HCT116 (cell line): ENCODE measurements at regions not wholly inside any gene's neighbourhood (a gene's known extent, or its start where the extent isn't known, plus 50 kb on each side); places are given as distances from the start of the nearest gene placed in this dataset.

Source experiments
- ATAC-seq: fragments of 200-7000 bp; cut with Tn5 transposase; 2 replicates; pipeline ENCODE4 v1.9.1; 2020; ENCODE audit warnings: mild to moderate bottlenecking, moderate library complexity
- BruUV-seq: library from RNA; stranded (reverse); fragments of 400-500 nt; replicated peaks from 2 replicates; lab custom pipeline; 2021; lab: Mats Ljungman, UMichigan
- CTCF ChIA-PET: fragments of 300-600 bp; sonication (Branson Sonifier 250); formaldehyde crosslinking; loops from one replicate; lab custom pipeline; 2021; ENCODE audit warnings: antibody characterized with exemption; lab: Charles Lee
- POLR2A ChIA-PET: fragments of 300-600, 350-600 bp; sonication (Branson Sonifier 250); formaldehyde crosslinking; loops from one replicate; lab custom pipeline; 2021; ENCODE audit warnings: antibody characterized with exemption; lab: Charles Lee
- RAD21 ChIA-PET, 2 experiments: fragments of 300-600 bp; sonication (Branson Sonifier 250); formaldehyde crosslinking; loops; one replicate each; lab custom pipeline; 2023; ENCODE audit warnings: low total read pairs in 2 of 2; ENCODE audit not compliant: uncharacterized antibody in 2 of 2, unreplicated experiment in 2 of 2, low non-redundant PET in 1 of 2; lab: Charles Lee
- DNase-seq: peaks from one replicate; pipeline ENCODE4 v3.0.0-alpha.2; 2010; ENCODE audit warnings: low read depth, low spot score
- H2AFZ ChIP-seq: fragments of 200-600 bp; shearing (Covaris generic), sonication (generic); 2 replicates; pipeline ENCODE4 v1.6.1; 2017; ENCODE audit warnings: low read depth, mixed run types, mixed read lengths, antibody characterized with exemption, low read length; ENCODE audit not compliant: poor library complexity, severe bottlenecking
- H3K27ac ChIP-seq: 2 replicates; pipeline ENCODE4 v1.5.1; 2012; ENCODE audit warnings: low read depth, low read length
- H3K27me3 ChIP-seq: fragments of 200-600 bp; sonication (generic); 2 replicates; pipeline ENCODE4 v1.6.1; 2016; ENCODE audit warnings: mixed run types, low read length, mixed read lengths; ENCODE audit not compliant: insufficient read depth
- H3K36me3 ChIP-seq, 2 experiments: fragments of 200-500 bp in 1 of 2; fragments of 200-600 bp in 1 of 2; sonication (Bioruptor generic) in 1 of 2; sonication (generic) in 1 of 2; 2 replicates each; pipeline versions ENCODE4 v1.5.1 to v1.6.1; 2014 to 2016; ENCODE audit warnings: low read length in 2 of 2, inconsistent platforms in 1 of 2, mixed read lengths in 1 of 2, mixed run types in 1 of 2; ENCODE audit not compliant: insufficient read depth in 2 of 2, control insufficient read depth in 1 of 2
- H3K4me1 ChIP-seq, 2 experiments: fragments of 200-600 bp in 1 of 2; sonication (generic) in 1 of 2; 2 replicates each; pipeline versions ENCODE4 v1.5.1 to v1.6.1; 2012 to 2017; ENCODE audit warnings: low read length in 2 of 2, inconsistent platforms in 1 of 2, mild to moderate bottlenecking in 1 of 2, mixed read lengths in 1 of 2, mixed run types in 1 of 2, moderate library complexity in 1 of 2; ENCODE audit not compliant: insufficient read depth in 2 of 2, control insufficient read depth in 1 of 2
- H3K4me2 ChIP-seq: fragments of 200-600 bp; sonication (generic); 2 replicates; pipeline ENCODE4 v1.6.1; 2017; ENCODE audit warnings: mixed run types, low read length, mixed read lengths
- H3K4me3 ChIP-seq, 2 experiments: fragments of 200-600 bp in 1 of 2; sonication (generic) in 1 of 2; replicated peaks in 1 of 2; 2 replicates each; pipeline ENCODE4 v1.5.1; 2011 to 2016; ENCODE audit warnings: low read length in 2 of 2, control low read depth in 1 of 2, low read depth in 1 of 2, mild to moderate bottlenecking in 1 of 2, mixed read lengths in 1 of 2, mixed run types in 1 of 2
- H3K79me2 ChIP-seq: fragments of 200-600 bp; sonication (generic); 2 replicates; pipeline ENCODE4 v1.6.1; 2017; ENCODE audit warnings: mild to moderate bottlenecking, mixed run types, low read length, moderate library complexity, mixed read lengths; ENCODE audit not compliant: insufficient read depth
- H3K9ac ChIP-seq: fragments of 200-600 bp; sonication (generic); 2 replicates; pipeline ENCODE4 v1.6.1; 2016; ENCODE audit warnings: low read length, mixed read lengths
- H3K9me2 ChIP-seq: fragments of 200-600 bp; sonication (generic), shearing (Covaris generic); 2 replicates; pipeline ENCODE4 v1.6.1; 2017; ENCODE audit warnings: mixed run types, mild to moderate bottlenecking, moderate library complexity; ENCODE audit not compliant: insufficient read depth
- H3K9me3 ChIP-seq, 2 experiments: fragments of 200-500 bp in 1 of 2; fragments of 200-600 bp in 1 of 2; sonication (Bioruptor generic) in 1 of 2; sonication (generic) in 1 of 2; 2 replicates each; pipeline ENCODE4 v1.6.1; 2014 to 2017; ENCODE audit warnings: low read length in 2 of 2, mixed read lengths in 2 of 2, inconsistent platforms in 1 of 2, low read depth in 1 of 2, mild to moderate bottlenecking in 1 of 2, mixed run types in 1 of 2, moderate library complexity in 1 of 2; ENCODE audit not compliant: control insufficient read depth in 1 of 2, insufficient read depth in 1 of 2
- H4K20me1 ChIP-seq: fragments of 200-600 bp; sonication (generic), shearing (Covaris generic); 2 replicates; pipeline ENCODE4 v1.6.1; 2017; ENCODE audit warnings: mixed run types, mild to moderate bottlenecking, moderate library complexity; ENCODE audit not compliant: insufficient read depth
- EZH2 ChIP-seq: fragments of 200-600 bp; sonication (generic); IDR thresholded peaks from 2 replicates; pipeline ENCODE4 v1.6.1; 2017; ENCODE audit warnings: antibody characterized with exemption, mixed run types
- EZH2phosphoT487 ChIP-seq: fragments of 200-600 bp; IDR thresholded peaks from 2 replicates; pipeline ENCODE4 v1.6.1; 2018; ENCODE audit warnings: antibody characterized with exemption, borderline replicate concordance
- FOSL1 ChIP-seq: IDR thresholded peaks from 2 replicates; pipeline ENCODE4 v1.6.1; 2012; ENCODE audit warnings: low read depth
- POLR2A ChIP-seq: IDR thresholded peaks from 2 replicates; pipeline ENCODE4 v1.7.0; 2011; ENCODE audit warnings: borderline replicate concordance; ENCODE audit not compliant: insufficient read depth, insufficient read length; ENCODE audit errors: extremely low read depth
- POLR2AphosphoS5 ChIP-seq: IDR thresholded peaks from 2 replicates; pipeline ENCODE4 v1.6.1; 2011; ENCODE audit warnings: mild to moderate bottlenecking, low read depth, low read length, moderate library complexity
- SP1 ChIP-seq: IDR thresholded peaks from 2 replicates; pipeline ENCODE4 v1.6.1; 2012; ENCODE audit warnings: low read depth
- SRF ChIP-seq: IDR thresholded peaks from 2 replicates; pipeline ENCODE4 v1.6.1; 2012; ENCODE audit warnings: low read depth
- TCF7L2 ChIP-seq: IDR thresholded peaks from 2 replicates; pipeline ENCODE4 v1.7.0; 2011; ENCODE audit warnings: borderline replicate concordance, inconsistent platforms; ENCODE audit not compliant: insufficient read depth, insufficient read length; ENCODE audit errors: extremely low read depth
- YY1 ChIP-seq: IDR thresholded peaks from 2 replicates; pipeline ENCODE4 v1.6.1; 2011; ENCODE audit warnings: low read length, low read depth, moderate library complexity, mild to moderate bottlenecking; ENCODE audit not compliant: insufficient replicate concordance; ENCODE audit errors: extremely low read depth
- ZNF274 ChIP-seq: fragments of 200-500 bp; sonication (Bioruptor generic); IDR thresholded peaks from 2 replicates; pipeline ENCODE4 v1.6.1; 2014; ENCODE audit warnings: mild to moderate bottlenecking, low read depth, low read length, inconsistent platforms
- intact Hi-C: fragments of 100-400 bp; cut with micrococcal nuclease; formaldehyde crosslinking; loops from 2 replicates; pipeline ENCODE4 v1.10.0; 2022
- TF ChIP-seq, protein P1 (sequence below), 3 experiments: fragments of 200-600 bp in 1 of 3; sonication (generic) in 1 of 3; IDR thresholded peaks in 2 of 3; conservative IDR thresholded peaks in 1 of 3; 2 replicates each; pipeline ENCODE4 v1.5.1; 2012 to 2017; ENCODE audit warnings: low read depth in 2 of 3, low read length in 2 of 3, antibody characterized with exemption in 1 of 3, borderline replicate concordance in 1 of 3, control low read depth in 1 of 3, mild to moderate bottlenecking in 1 of 3, mixed read lengths in 1 of 3, mixed run types in 1 of 3, moderate library complexity in 1 of 3; ENCODE audit not compliant: insufficient read depth in 1 of 3
- TF ChIP-seq, protein P2 (sequence below): IDR thresholded peaks from 2 replicates; pipeline ENCODE4 v1.6.1; 2012

DNA sequence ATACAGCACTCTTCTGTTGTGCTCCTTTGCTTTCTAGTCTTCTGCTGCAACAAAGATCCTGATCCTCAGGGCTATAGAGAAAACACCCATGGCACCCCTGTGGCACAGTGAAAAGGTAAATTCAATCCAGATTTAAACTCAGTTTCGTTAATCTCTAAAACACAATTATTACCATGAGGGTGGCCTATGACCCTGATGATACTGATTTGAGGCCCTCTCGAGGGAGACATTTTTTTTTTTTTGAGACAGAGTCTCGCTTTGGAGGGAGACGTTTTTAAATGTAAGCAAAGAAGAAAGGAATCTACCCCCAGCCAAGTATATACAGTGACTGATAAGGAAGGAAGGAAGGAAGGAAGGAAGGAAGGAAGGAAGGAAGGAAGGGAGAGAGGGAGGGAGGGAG, 967.8 kb upstream of the DIAPH2 start:
- Histone ChIP-seq H3K9me2 (no peaks in the 10 kb centered on the region), H3K36me3 (no peaks in the 10 kb centered on the region)
- no peak for TF ChIP-seq SRF
- TF ChIP-seq POLR2AphosphoS5, result no peak
- TF ChIP-seq, protein P1, sequence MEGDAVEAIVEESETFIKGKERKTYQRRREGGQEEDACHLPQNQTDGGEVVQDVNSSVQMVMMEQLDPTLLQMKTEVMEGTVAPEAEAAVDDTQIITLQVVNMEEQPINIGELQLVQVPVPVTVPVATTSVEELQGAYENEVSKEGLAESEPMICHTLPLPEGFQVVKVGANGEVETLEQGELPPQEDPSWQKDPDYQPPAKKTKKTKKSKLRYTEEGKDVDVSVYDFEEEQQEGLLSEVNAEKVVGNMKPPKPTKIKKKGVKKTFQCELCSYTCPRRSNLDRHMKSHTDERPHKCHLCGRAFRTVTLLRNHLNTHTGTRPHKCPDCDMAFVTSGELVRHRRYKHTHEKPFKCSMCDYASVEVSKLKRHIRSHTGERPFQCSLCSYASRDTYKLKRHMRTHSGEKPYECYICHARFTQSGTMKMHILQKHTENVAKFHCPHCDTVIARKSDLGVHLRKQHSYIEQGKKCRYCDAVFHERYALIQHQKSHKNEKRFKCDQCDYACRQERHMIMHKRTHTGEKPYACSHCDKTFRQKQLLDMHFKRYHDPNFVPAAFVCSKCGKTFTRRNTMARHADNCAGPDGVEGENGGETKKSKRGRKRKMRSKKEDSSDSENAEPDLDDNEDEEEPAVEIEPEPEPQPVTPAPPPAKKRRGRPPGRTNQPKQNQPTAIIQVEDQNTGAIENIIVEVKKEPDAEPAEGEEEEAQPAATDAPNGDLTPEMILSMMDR (IDR thresholded peaks at IDR 0.05 in 2 of 3, conservative IDR thresholded peaks at IDR 0.05 in 1 of 3; ENCODE audit: borderline replicate concordance in 1 of 3, insufficient read depth in 1 of 3, low read depth in 2 of 3, low read length in 2 of 3), result no peak
- no peak for TF ChIP-seq EZH2
- TF ChIP-seq, protein P2, sequence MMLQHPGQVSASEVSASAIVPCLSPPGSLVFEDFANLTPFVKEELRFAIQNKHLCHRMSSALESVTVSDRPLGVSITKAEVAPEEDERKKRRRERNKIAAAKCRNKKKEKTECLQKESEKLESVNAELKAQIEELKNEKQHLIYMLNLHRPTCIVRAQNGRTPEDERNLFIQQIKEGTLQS, result no peak
- no peak for TF ChIP-seq EZH2phosphoT487
- no peak for TF ChIP-seq SP1
- no peak for TF ChIP-seq POLR2A
- TF ChIP-seq YY1, result no peak
- TF ChIP-seq ZNF274, result no peak
- TF ChIP-seq TCF7L2, result no peak
- TF ChIP-seq FOSL1, result no peak
- TF ChIP-seq, all 23 proteins: peak for 0
- no peaks in the 10 kb centered on the region for H3K4me1 ChIP-seq
- no peak for ATAC-seq
- DNase-seq, result no peak
- intact Hi-C loops, result no loop called here
- BruUV-seq, result no TSS peak
- H3K9ac ChIP-seq, result no peak overlapping the region
- no peak overlapping the region for H3K4me2 ChIP-seq
- no peaks in the 10 kb centered on the region for H3K9me3 ChIP-seq
- H3K27ac ChIP-seq, result no peak overlapping the region
- H4K20me1 ChIP-seq, result no peaks in the 10 kb centered on the region
- no peak overlapping the region for H2AFZ ChIP-seq
- ChIA-PET POLR2A (no interaction called here), CTCF (no interaction called here), RAD21 (no interaction called here)
- H3K79me2 ChIP-seq, result no peaks in the 10 kb centered on the region
- H3K27me3 ChIP-seq, result no peaks in the 10 kb centered on the region
- no peak overlapping the region for H3K4me3 ChIP-seq
